ENCODE measurements at regions not wholly inside any gene's neighbourhood (a gene's known extent, or its start where the extent isn't known, plus 50 kb on each side); places are given as distances from the start of the nearest gene placed in this dataset.
"Not testable (repeated sequence)": the region's sequence is repeated elsewhere in the genome, so short reads cannot be mapped to it uniquely, and the experiment has no call there.

GRCh38 chr17:21501927-21502700 lies 126.0 kb downstream of the KCNJ12 start:
- TF ChIP-seq, protein P1, sequence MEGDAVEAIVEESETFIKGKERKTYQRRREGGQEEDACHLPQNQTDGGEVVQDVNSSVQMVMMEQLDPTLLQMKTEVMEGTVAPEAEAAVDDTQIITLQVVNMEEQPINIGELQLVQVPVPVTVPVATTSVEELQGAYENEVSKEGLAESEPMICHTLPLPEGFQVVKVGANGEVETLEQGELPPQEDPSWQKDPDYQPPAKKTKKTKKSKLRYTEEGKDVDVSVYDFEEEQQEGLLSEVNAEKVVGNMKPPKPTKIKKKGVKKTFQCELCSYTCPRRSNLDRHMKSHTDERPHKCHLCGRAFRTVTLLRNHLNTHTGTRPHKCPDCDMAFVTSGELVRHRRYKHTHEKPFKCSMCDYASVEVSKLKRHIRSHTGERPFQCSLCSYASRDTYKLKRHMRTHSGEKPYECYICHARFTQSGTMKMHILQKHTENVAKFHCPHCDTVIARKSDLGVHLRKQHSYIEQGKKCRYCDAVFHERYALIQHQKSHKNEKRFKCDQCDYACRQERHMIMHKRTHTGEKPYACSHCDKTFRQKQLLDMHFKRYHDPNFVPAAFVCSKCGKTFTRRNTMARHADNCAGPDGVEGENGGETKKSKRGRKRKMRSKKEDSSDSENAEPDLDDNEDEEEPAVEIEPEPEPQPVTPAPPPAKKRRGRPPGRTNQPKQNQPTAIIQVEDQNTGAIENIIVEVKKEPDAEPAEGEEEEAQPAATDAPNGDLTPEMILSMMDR (IDR thresholded peaks at IDR 0.05; ENCODE audit: borderline replicate concordance, extremely low read depth, low read length, poor library complexity, severe bottlenecking) = not testable (repeated sequence)
- not testable (repeated sequence) for TF ChIP-seq EZH2 (IDR thresholded peaks at IDR 0.05; ENCODE audit: borderline replicate concordance, low read depth, low read length, severe bottlenecking)
